Hindlimb muscle (tissue), 1 donor: ENCODE measurements at regions not wholly inside any gene's neighbourhood (a gene's known extent, or its start where the extent isn't known, plus 50 kb on each side); places are given as distances from the start of the nearest gene placed in this dataset.
"Not testable (repeated sequence)": the region's sequence is repeated elsewhere in the genome, so short reads cannot be mapped to it uniquely, and the experiment has no call there.

Experiments used
- DNase-seq: peaks from one replicate; pipeline ENCODE4 v3.0.0-alpha.2; 2013

DNA sequence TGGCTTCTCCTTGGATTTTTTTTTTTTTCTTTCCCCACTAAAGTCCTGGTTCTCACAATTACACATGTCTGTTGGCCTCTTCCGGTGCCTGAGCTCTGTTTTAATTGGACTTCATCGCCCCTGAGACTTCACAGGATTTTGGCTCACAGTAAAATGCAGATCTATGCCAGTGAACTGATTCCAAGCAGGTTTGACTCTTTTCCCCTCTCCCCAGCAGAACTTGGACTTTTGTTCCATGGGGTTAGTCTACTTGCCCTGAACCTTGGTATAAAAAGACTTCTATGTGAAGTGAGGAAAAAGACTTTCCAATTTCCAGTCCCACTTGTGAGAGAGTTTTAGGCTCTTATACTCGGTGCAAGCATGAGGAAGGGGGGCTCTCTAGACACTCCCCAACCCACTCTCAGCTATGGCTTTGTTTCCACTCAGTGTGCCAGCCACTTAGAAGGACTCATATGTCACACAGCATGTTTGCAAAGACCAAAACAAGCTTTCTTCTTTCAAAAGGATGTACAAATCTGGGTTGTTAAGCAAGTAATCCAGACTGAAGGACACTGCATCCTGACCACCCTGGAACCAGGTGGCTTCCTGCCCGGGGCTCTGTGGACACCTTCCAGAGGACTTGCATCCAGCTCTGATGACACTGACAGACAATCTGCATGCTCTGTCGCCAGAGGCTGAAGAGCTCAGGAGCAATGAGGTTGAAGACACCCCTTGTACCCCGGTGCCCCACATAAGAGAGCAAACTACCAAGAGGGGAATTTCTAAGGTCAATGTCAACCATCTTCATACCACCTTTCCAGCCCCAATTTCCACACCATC, 221.9 kb upstream of the EGLN3 start:
- peak; percentile 32 for DNase-seq

DNA sequence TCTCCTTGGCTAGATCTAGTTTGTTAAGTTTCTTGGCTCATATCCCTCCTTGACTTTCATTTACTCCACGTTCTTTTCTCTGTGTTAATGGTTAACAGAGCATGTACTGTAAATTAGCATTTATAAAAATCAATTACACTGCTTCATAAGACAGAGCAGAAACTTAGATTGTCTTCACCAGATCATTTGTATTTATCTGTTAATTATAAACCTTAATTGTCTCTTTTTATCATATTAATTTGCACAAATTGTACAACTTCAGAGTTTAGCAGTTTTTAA, 221.2 kb upstream of the EGLN3 start:
- no peak for DNase-seq

DNA sequence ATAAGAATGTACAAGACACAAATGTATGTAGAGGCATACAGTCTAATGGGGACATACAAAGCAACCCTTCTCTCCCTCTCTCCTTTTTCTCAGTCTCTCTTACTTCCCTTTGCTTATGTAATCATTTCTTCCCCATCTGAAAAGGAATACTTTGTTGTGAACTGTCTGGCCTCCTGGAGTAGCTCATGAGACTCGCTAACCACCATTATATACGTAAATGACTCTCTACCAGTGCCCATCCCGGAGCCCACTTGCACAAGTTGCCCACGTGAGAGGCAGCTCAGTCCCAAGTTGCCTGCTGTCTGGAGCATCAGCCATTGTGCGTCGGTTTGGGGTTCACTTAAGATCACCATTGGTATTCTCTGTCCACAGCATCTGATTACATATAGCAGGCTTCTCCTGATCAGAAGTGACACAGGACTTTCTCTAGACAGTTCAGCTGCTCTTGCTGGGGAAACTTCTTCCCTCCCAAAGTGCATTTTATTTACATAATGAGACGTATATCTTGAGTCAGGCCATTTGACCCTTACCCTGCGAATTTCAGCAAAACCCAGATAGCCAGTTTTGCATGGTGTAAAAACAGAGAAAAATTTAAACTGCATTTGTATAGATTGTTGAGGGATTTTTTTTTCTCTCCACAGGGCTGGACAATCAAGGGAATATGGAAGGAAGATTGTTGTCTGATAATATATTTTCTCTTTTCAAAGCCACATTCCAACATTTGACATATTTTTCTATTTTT, 220.7 kb upstream of the EGLN3 start:
- DNase-seq, result no peak

DNA sequence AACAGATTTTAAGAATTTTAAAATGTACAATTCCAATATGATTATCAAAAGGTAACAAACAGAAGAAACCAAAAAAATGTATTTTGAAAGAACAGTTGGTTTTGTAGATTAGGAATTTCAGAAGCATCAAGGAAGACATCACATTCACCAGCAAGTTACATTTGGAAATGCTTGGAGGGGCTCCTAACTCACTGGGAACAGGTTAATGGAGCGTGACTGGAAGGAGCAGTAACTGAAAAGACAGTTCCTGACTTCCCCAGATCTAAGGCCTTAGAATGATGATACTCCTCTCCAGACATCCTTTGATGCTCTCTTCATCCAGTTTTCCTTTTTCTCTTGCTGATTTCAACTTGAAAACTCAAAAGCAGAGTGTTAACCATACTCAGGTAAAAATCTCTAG, 220.0 kb upstream of the EGLN3 start:
- no peak for DNase-seq

DNA sequence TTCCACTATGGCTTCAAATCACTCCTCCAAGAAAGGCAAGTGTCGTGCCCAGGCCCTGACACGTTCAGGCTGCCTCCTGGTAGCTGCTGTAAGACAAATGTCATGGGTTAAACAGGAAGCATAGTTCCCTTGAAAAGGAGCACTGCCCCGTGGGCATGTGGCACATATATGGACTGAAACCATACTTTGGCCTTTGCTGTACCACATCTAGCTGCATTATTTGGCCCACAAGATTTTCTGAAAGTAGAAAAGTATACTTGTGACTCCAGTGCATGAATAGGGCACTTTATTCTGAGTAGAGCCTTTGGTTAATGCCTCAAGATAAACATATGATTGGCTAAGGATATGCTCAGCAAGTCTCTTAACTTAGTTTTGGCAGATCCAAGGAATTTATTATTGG, 218.7 kb upstream of the EGLN3 start:
- no peak for DNase-seq

DNA sequence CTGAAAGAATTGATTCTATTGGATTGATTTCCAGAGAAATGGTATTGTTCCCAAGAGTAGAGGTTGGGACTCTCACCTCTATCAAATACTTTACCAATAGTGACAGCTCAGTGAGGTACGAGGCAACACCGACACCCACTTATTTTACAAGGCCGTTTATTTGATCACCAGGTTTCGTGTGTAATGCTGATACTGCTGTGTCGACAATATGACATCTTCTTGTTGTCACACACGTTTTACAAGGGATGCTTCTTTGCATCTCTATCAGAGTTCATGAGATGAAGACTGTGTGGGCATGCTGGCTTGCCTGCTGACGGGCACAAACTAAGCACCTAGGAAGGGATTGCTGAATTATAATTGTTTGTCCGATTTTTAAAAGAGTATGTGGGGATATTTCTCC, 217.8 kb upstream of the EGLN3 start:
- DNase-seq, result no peak

DNA sequence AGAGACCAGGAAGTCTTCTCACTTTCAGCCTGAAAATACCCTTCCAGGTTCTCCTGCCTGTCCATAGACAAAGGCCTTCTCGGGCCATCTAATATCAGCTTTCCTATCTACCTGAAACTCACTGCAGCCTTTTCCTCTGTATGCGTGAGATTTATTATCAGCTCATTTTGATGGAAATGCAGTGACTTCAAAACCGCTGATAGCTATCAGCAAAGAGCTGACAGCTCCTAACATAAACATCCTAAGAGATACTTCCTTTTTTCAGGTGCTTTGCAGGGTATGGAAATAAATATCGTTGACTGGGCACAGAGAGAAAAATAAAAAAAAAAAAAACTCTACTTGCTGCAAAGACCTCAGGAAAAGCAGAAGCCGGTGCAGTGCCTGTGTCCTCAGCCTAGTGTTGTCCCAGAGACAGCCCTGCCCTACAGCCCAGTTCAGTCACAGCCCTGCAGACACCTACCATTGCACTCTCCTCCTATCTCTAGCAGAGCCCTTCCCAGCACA, 215.0 kb upstream of the EGLN3 start:
- DNase-seq, result no peak

DNA sequence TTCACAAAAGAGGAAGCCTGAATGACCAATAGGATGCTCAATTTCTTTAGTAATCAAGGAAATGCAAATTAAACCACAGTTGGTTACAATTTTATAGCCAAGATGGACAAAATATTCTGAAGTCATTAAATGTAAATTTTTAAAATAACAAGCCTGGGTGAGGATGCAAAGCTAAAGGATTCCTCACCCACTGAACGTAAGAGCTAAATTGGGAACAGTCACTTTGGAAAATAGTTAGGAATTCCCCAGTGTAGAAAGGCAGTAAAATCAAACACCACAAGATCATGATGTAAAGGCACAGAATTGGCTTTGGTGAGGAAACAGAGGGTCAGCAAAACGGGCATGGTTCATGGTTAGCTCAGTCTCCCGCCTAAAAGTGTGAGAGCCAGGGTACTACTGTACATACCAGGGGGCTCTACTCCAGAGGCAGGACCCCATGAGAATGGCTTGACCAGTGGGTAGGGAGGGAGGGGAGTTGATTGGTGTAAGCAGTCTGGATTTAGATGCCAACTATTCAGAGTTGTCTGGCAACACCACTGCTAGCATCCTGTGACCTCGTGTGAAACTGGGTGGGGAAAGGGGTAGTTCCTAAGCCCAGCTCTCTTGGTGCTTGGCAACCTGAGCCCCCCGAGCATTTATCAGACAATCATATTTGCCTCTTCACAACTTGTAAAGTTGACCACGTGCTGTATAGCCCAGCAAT, 213.4 kb upstream of the EGLN3 start:
- DNase-seq, result no peak

DNA sequence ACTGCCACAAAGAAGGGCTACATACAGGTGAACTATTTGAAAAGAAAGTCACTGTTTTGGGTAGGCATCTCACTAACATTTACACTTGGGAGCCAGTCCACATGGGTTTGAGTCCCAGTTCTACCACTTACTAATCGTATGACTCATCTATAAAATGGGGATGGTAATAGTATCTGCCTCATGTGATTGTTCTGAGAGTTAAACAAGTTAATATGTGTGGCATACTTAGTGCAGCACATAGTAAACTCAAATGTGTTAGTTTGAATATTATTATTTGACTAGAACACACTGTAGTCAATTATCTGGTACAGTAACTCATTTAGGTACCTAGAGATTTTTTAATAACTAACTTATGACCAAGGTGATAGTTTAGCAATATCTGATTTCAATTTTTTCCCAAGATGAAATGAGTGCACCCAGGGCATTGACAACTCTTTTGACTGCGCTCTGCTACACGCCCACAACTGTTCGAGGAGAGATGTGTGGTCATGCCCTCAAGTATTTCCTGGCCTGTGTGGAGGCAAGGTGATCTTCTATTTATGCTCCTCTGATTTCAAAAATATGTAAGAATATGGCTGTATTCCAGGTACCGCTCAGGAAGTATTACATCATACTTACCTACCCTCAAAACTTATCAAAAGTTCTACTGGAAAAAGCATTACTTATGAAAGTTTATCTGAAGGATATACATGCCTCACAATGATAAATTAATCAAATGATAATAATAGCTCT, 210.6 kb upstream of the EGLN3 start:
- no peak for DNase-seq

DNA sequence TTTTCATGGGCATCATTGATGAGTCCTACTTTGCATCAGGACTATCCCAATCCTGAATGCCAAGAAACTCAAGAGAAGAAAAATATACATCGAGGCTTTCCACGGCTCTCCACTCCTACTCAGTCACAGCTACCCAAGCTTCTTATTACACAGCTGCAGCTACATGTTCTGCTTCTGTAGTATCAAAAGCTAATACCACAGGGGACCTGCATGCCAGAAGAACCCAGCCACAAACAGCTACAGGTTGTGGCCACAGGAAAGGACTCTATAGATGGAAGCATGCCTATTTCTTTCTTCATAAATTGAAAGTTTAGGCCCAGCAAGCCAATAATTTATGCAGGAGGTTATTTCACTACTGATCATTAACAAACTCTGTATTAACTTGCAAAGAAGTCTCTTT, 209.7 kb upstream of the EGLN3 start:
- no peak for DNase-seq

DNA sequence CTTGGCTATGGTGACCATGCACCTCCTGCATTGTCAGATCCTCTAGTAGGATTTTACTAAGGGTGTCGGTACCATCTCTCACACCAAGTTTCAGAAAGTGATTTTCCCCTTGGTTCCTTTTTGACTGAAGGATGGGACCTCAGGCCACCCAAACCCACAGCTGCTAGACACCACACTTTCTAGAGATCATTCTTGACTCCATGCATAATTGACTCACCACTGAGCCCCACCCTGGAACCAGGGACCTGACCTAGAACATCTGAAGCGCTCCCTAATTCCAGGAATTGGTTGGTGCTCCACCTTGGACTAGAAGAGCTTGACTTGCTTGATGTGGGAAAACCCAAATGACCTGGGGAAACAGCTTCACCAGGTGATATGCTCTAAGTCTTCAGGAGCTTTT, 206.8 kb upstream of the EGLN3 start:
- DNase-seq, result no peak

DNA sequence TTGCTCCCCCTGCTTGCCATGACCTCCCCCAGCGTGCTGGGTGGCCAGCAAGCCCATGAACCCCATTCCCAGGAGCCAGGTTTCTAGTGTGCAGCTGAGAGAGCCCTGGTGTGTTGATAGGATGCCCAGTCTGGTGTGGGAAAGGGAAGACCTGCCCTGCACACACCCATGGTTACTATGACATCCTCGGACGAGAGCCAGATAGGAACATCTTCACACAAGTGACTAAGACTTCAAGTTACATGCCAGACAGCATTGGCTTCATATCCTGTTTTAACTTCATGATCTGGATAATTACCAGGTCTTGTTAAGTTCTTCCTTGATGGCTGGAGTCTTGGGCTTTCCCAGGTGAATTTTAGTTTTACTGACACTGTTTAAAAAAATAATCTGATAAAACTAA, 196.6 kb upstream of the EGLN3 start:
- no peak for DNase-seq

DNA sequence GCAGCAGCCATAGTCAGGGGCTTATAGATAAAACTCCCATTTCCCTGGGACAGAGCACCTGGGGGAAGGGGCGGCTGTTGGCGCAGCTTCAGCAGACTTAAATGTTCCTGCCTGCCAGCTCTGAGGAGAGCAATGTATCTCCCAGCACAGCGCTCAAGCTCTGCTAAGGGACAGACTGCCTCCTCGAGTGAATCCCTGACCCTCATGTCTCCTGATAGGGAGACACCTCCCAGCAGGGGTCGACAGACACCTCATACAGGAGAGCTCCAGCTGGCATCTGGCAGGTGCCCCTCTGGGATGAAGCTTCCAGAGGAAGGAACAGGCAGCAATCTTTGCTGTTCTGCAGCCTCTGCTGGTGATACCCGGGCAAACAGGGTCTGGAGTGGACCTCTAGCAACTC, 189.3 kb upstream of the EGLN3 start:
- not testable (repeated sequence) for DNase-seq

DNA sequence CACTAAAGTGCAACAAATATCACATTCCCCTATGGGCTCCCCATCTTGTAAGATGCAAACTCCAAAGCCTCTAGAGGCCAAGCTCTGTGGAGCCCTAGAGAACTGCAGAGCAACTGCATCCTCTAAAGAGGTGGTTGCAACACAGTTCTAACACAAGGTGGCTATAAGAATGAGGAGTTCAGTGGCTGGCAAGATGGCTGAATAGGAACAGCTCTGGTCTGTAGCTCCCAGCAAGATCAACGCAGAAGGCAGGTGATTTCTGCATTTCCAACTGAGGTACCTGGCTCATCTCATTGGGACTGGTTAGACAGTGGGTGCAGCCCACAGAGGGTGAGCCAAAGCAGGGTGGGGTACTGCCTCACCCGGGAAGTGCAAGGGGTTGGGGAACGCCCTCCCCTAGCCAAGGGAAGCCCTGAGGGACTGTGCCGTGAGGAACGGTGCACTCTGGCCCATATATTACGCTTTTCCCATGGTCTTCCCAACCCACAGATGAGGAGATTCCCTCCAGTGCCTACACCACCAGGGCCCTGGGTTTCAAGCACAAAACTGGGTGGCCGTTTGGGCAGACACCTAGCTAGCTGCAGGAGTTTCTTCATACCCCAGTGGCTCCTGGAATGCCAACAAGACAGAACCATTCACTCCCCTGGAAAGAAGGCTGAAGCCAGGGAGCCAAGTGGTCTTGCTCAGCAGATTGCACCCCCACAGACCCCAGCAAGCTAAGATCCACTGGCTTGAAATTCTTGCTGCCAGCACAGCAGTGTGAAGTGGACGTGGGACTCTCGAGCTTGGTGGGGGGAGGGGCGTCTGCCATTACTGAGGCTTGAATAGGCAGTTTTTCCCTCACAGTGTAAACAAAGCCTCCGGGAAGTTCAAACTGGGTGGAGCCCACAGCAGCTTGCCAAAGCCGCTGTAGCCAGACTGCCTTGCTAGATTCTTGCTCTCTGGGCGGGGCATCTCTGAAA, 188.6 kb upstream of the EGLN3 start:
- DNase-seq, result peak; percentile 34

DNA sequence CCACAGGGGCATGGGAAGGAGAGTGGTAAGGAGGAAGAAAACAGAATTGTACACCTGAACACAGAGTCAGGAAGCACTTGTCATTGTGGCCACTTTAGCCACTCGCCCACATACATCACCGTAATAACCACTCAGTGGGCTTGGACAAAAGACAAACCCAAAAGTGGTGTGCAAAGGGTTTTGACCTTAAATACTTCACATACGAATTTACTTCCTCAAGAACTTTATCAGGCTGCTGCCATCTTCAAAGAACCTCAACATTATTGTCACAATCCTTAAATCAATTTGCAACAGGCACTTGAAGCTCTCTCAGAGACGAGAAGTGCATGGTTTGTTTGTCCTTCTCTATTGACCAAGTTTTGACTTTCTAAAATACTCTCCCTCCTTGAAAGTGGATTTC, 187.3 kb upstream of the EGLN3 start:
- DNase-seq, result no peak

DNA sequence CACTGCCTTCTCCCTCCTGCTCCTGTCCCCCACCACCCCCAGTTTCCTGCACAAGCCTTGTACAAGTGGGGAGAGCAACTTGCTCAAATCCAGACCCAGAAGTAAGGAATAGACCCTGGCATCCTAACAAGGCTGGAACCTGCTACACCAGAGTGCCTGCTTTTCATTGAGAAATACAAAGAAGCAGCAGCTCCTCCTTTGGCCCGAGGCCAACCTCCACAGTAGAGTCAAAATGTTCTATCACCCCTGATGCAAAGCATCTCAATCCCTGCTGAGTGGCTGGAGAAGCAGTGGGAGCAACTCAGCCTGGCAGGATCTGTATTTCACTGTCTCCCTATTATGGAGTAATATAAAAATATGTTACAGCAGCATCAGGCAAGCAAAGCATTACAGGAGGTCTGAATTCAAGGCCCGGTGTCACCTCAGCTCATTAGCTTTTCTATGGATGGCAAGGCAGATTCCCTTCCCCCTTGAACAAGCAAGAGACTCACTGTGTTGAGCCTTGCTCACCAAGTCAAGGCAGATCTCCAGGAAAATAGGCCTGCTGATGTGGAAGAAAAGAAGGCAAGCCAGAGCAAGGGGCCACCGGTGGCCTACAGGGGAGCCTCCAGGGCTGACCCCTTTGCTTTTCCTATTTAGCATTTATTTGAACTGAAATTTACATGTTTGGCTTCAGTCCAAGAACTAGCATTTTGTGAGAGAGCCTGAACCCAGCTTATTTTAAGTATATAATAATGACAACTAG, 186.3 kb upstream of the EGLN3 start:
- DNase-seq, result no peak

DNA sequence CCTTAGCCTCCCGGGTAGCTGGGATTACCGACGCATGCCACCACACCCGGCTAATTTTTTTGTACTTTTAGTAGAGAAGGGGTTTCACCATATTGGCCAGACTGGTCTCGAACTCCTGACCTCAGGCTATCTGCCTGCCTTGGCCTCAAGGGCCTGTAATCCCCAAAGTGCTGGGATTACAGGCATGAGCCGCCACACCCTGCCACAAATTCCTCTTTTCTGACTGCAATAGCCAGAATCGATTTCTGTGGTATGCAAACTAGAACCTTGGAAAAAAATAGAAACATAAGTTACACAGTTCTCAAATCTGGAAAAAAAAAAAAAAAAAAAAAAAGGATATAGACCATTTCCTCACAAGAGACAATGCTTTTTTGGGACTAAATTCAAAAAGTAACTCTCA, 184.6 kb upstream of the EGLN3 start:
- DNase-seq, result no peak

DNA sequence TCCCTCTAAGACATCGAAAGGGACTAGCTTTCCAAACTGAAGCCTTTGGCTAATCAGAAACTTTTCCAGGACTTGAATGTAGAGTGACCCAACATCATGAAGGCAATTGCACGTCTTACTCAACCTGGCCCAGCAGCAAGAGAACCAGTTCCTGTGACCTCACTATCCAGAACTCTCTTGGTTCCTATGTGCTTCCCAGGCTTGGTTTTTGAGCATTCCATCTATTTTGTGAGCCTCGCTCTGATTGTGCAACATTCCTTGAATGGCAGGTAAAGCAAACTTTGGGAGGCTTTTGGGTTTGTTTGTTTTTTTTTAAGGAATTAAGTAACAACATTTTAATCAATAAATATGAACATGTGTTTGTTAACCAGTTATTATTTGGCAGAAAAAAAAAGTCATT, 183.6 kb upstream of the EGLN3 start:
- DNase-seq, result no peak

DNA sequence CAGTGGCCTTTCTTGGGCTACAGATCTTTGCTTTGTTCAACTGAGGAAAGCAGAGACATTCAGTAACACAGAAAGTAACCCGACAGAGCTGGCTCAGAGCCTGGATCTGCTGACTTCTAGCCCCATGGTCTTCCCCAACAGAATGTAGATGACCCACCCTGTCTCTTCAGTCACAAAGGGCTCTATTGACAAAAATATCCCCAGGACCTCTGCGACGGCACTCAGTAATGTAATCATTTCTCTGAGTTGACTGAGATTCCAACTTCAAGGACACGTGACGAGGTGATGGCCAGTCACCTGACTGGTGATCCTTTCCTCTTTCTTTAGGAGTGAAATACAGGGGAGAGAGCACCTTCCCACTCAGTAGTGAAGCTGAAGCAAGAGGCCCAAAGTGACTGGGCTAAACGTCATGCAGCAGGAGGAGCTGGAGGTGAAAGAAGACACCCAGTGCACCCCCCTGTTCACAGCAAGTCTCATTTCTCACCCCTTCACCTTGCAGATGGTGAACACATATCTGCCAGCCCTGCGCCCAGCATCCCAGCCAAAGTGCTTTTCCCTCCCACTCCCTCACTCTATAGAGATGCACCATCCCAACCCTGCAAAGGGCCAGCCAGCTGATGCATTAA, 179.2 kb upstream of the EGLN3 start:
- DNase-seq, result no peak

DNA sequence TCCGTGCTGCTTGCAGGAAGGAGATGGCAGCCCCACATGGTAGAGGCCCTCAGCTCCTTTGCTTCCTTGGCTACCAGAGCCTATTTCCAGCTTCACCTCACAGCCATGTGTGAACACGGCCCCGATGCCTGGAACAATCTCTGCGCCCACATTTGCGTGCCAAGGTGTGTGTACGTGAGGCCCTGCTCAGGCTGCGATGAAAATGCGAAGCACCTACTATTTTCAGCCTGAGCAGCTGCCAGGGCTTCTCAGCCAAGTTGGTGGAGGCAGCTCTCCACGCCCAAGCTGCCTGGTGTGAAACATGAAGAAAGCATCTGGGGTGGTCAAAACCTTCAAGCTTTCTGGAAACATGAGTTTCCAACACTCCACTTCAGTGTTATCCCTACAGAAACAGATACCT, 177.8 kb upstream of the EGLN3 start:
- DNase-seq, result no peak

DNA sequence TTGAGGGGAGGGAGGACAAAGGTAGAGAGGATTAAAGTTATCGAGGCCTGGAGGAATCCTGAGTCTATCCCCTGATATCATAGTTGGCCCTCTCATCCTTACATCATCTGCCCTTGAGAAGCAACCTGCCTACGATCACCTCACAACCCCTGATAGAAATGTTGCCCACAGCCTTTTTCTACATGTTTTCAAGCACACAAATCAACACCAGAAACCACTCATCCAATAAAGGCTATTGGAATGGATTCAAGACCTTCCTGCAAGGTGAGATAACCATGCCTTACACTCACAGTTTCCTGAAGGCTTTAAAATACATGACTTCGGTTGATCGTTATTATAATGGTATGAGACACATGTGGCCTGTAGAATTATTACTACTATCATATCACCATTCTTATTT, 175.7 kb upstream of the EGLN3 start:
- no peak for DNase-seq
